GM19035 (cell line): ENCODE measurements at regions not wholly inside any gene's neighbourhood (a gene's known extent, or its start where the extent isn't known, plus 50 kb on each side); places are given as distances from the start of the nearest gene placed in this dataset.

Source experiments
- ATAC-seq: cut with Tn5 transposase; IDR thresholded peaks from one replicate; pipeline ENCODE4 v1.9.1; 2021; ENCODE audit not compliant: unreplicated experiment

- ATAC-seq = no peak
These were observed 435.8 kb downstream of the SPRY1 start for GRCh38 chr4:123832173-123833026.

GRCh38 chr4:123833171-123833643 is 436.6 kb downstream of the SPRY1 start:
- ATAC-seq = no peak

- ATAC-seq = no peak
These were observed 439.4 kb downstream of the SPRY1 start for GRCh38 chr4:123835831-123836590.

- no peak for ATAC-seq
These were observed 440.4 kb downstream of the SPRY1 start for GRCh38 chr4:123836851-123837595.

GRCh38 chr4:123838474-123838873 is 441.9 kb downstream of the SPRY1 start:
- no peak for ATAC-seq

GRCh38 chr4:123840197-123840596 is 443.6 kb downstream of the SPRY1 start:
- ATAC-seq = no peak

GRCh38 chr4:123841447-123842121 is 445.0 kb downstream of the SPRY1 start:
- ATAC-seq = no peak

- ATAC-seq = no peak
These were observed 446.5 kb downstream of the SPRY1 start for GRCh38 chr4:123843137-123843536.

GRCh38 chr4:123844374-123844773 is 447.8 kb downstream of the SPRY1 start:
- ATAC-seq = no peak

GRCh38 chr4:123846092-123846491 is 449.5 kb downstream of the SPRY1 start:
- ATAC-seq = no peak

- ATAC-seq = no peak
These were observed 450.0 kb downstream of the SPRY1 start for GRCh38 chr4:123846561-123846960.

- no peak for ATAC-seq
These were observed 452.0 kb downstream of the SPRY1 start for GRCh38 chr4:123848606-123849005.

- no peak for ATAC-seq
These were observed 452.9 kb downstream of the SPRY1 start for GRCh38 chr4:123849495-123849894.

- ATAC-seq = no peak
These were observed 454.9 kb downstream of the SPRY1 start for GRCh38 chr4:123851521-123851920.

GRCh38 chr4:123853651-123854050 is 457.1 kb downstream of the SPRY1 start:
- ATAC-seq = no peak

- ATAC-seq = no peak
These were observed 460.3 kb downstream of the SPRY1 start for GRCh38 chr4:123856689-123857545.

- ATAC-seq = no peak
These were observed 461.9 kb downstream of the SPRY1 start for GRCh38 chr4:123858465-123858864.

- ATAC-seq = no peak
These were observed 466.2 kb downstream of the SPRY1 start for GRCh38 chr4:123862812-123863211.

- ATAC-seq = no peak
These were observed 470.2 kb downstream of the SPRY1 start for GRCh38 chr4:123866796-123867195.
